ENCODE measurements at regions not wholly inside any gene's neighbourhood (a gene's known extent, or its start where the extent isn't known, plus 50 kb on each side); places are given as distances from the start of the nearest gene placed in this dataset.

- TF ChIP-seq CTCF (IDR thresholded peaks at IDR 0.05; ENCODE audit: insufficient read depth, low read depth, low read length) = no peak
- TF ChIP-seq EZH2 (IDR thresholded peaks at IDR 0.05; ENCODE audit: insufficient read depth, low read length) = no peak
Measured at GRCh38 chr1:30198795-30199403, 524.5 kb downstream of the MATN1 start.
